Head of caudate nucleus (tissue), 42 donors: ENCODE measurements at regions not wholly inside any gene's neighbourhood (a gene's known extent, or its start where the extent isn't known, plus 50 kb on each side); places are given as distances from the start of the nearest gene placed in this dataset.
"Not testable (repeated sequence)": the region's sequence is repeated elsewhere in the genome, so short reads cannot be mapped to it uniquely, and the experiment has no call there.

Source experiments
- DNase-seq, 42 donors: peaks; one replicate each; pipeline versions ENCODE4 v3.0.0 to v3.0.0-alpha.2; 2020 to 2021; ENCODE audit warnings: mixed read lengths in 7 of 42
- intact Hi-C: fragments of 100-400 bp; cut with DNase I; formaldehyde crosslinking; loops from one replicate; pipeline ENCODE4 v1.15.0; 2022

GRCh38 chr16:55052741-55053415, 122.2 kb downstream of the IRX5 start:
- DNase-seq = no peak
- intact Hi-C loops = no loop called here

DNA sequence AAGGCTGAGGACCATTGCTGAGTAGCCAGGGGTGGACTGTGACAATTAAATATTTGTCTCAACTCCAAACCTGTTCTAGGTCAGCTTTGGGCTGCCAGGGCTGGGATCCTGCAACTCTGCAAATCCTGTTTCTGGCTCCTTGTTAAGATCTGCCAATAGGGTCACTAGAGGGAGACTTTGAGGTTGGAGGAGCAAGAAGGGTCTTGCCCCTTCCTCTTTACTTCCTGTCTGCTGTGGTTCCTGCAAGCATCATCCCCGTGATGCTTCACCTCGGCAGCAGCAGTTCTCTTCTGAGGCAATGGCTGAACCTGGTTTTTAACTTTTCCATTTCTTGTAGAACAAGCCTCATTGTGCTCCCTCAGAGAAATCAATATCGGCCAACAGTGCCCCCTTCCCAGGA, 124.6 kb downstream of the IRX5 start:
- DNase-seq = no peak

DNA sequence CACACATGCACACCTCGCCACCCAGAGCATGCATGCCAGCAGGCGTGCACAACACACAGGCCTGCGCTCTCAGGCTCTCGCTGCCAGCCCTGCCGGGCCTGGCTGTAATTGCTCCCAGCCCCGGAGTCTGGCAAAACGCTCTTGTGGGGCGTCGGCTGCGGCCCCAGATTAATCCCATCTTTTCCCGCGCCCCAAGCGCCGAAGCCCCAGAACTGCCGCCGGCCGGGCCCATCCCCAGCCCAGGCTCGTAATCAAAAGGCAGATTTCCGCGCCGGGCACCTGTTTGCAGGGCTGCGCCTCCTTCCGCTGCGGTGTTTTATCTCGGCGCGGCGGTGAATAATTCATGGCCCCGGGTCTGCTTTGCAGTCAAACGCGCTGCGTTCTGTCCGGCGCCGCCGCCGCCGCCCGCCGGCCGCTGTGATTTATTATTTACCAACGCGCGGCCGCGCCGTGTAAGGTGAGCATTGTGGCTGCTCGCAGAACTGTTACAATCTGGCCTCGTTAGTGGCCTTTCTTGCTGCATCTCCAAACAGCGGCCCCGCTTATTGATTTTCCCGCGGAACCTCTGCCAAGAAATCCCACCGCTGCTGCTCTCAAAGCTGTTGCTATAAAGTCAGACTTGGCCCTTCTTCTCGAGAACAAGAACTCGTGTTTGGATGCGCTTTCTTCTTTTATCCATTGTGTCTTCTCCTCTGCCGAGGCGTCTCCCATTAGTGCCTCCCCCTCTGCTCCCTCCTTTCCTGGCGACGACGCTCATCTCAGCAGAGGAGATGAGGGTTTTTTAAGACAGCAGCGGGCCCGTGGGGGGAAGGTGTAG, 126.1 kb downstream of the IRX5 start:
- intact Hi-C loops = no loop called here
- DNase-seq = peak in 40 of 42 donors; percentile 4 to 61 (median 36)

More for the DNA sequence above, 124.6 kb downstream of the IRX5 start:
- intact Hi-C loops = no loop called here

GRCh38 chr16:55057866-55058265, 127.2 kb downstream of the IRX5 start:
- no peak for DNase-seq
- intact Hi-C loops = no loop called here

DNA sequence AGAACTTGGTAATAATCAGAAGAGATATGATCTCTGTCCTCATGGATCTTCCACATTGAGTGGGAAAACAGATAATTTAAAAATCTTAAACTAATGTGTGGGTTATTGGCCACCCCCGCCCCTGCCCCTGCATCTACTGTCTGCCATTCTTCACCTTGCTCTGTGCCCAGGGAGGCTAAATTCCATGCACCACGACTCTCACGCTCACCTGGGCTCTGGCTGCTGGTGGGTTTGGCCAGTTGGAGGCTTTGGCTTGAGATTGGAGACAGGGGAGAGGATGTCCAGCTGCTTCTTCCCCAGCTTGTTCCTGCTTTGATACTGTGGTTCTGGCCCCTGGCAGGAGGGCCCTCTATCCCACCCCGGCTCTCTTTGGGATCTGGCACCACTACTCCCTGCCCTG, 127.9 kb downstream of the IRX5 start:
- DNase-seq = no peak
- intact Hi-C loops = no loop called here

GRCh38 chr16:55059146-55059545, 128.5 kb downstream of the IRX5 start:
- intact Hi-C loops = no loop called here
- DNase-seq = no peak

DNA sequence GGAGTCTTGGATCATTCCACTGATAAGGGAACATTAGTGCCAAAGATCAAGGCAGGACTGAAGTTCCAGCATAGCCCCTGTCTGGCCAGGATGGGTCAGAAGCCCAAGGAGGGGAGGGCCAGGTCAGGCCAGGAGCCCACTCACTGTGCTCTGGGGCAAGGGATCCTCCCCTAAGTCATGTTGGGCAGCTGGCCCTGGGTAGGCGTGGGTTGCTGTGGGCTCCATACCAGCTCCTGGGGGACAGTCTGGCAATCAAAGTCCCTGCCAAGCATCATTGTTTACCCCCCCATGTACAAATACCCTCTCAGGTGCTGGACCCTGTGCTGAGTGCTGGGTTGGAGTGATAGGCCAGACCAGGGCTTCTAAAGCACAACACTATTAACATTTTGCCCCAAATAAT, 130.5 kb downstream of the IRX5 start:
- intact Hi-C loops = no loop called here
- DNase-seq = no peak

GRCh38 chr16:55062442-55062841, 131.8 kb downstream of the IRX5 start:
- intact Hi-C loops = no loop called here
- DNase-seq = no peak

DNA sequence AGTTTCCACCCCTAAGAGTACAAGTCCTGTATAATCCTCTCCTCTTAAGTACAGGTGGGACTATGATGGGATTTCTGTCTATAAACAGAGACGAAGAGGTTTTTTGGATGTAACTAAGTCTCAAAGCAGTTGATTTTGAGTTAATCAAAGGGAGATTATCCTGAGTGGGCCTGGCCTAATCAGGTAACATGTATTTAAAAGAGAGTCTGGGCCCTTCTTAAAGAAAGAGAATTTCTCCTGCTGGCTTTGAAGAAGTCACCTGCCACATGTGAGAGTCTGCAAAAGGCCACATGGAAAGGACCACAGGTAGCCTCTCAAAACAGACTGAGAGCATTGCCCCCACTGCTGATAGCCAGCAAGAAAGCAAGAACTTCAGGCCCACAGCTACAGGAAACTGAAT, 142.3 kb downstream of the IRX5 start:
- DNase-seq = no peak
- intact Hi-C loops = no loop called here

- intact Hi-C loops = no loop called here
- DNase-seq = no peak
Observed at GRCh38 chr16:55073830-55074229, 143.2 kb downstream of the IRX5 start.

DNA sequence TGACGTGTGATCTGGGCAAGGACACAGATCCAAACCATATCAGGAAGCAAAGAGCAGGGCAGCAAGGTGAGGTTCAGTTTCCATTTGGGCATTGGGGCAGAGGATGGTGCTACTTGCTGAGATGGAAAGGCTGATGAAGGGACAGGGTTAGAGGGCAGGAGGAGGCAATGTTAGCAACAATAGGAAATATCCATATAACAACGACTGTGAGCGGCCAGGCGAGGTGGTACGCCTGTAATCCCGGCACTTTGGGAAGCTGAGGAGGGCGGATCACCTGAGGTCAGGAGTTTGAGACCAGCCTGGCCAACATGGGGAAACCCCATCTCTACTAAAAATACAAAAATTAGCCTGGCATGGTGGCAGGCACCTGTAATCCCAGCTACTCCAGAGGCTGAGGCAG, 144.5 kb downstream of the IRX5 start:
- DNase-seq, intact Hi-C loops: not testable (repeated sequence)

GRCh38 chr16:55076053-55076452, 145.4 kb downstream of the IRX5 start:
- DNase-seq = no peak
- intact Hi-C loops = no loop called here

GRCh38 chr16:55077266-55077665, 146.6 kb downstream of the IRX5 start:
- intact Hi-C loops = no loop called here
- DNase-seq = no peak

GRCh38 chr16:55078153-55078552, 147.5 kb downstream of the IRX5 start:
- DNase-seq = no peak
- intact Hi-C loops = no loop called here

GRCh38 chr16:55078699-55079410, 148.2 kb downstream of the IRX5 start:
- intact Hi-C loops = no loop called here
- DNase-seq = no peak

- intact Hi-C loops = no loop called here
- no peak for DNase-seq
Observed at GRCh38 chr16:55081622-55082590, 151.2 kb downstream of the IRX5 start.

GRCh38 chr16:55082591-55082976, 151.9 kb downstream of the IRX5 start:
- no peak for DNase-seq
- intact Hi-C loops = no loop called here

GRCh38 chr16:55083052-55083451, 152.4 kb downstream of the IRX5 start:
- DNase-seq = no peak
- intact Hi-C loops = no loop called here

- no peak for DNase-seq
- intact Hi-C loops = no loop called here
Observed at GRCh38 chr16:55088098-55088497, 157.4 kb downstream of the IRX5 start.
